GM23248 (cell line): ENCODE measurements at regions not wholly inside any gene's neighbourhood (a gene's known extent, or its start where the extent isn't known, plus 50 kb on each side); places are given as distances from the start of the nearest gene placed in this dataset.

ENCODE experiments used
- EZH2 ChIP-seq: fragments of 200-600 bp; sonication (generic); IDR thresholded peaks from 2 replicates; pipeline ENCODE4 v1.6.1; 2018; ENCODE audit warnings: antibody characterized with exemption, mild to moderate bottlenecking; ENCODE audit not compliant: insufficient read depth, poor library complexity, severe bottlenecking
- EZH2phosphoT487 ChIP-seq: fragments of 200-600 bp; sonication (generic); IDR thresholded peaks from 2 replicates; pipeline ENCODE4 v1.6.1; 2018; ENCODE audit warnings: antibody characterized with exemption, moderate library complexity, mild to moderate bottlenecking, low read depth; ENCODE audit not compliant: insufficient read depth

DNA sequence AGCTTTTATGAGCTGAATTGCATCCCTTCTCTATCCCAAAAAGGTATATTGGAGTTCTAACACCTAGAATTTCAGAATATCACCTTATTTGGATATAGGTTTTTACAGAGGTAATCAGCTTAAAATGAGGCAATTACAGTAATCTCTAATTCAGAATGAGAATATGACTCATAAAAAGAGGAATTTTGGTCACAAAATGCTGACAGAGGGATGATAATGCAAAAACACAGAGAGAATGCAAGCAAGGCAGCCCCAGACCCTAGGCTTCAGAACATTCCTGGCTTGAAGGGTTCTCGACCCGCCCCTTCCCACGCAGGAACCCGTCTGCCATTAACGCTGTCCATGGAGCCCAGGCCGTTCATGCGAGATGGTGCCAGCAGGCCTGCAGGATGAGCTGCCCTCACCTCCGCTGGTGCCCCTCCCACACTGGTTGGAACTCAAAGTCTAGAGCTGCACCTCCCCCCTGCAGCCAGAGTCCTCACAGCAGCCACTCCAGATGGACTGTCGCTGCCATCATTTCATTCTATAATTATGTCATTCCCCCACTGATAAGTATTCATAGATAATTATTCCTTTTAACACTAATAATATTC lies 1173.4 kb upstream of the ACO1 start:
- TF ChIP-seq EZH2 (no peak), EZH2phosphoT487 (no peak)
